GM18858 (cell line): ENCODE measurements at regions not wholly inside any gene's neighbourhood (a gene's known extent, or its start where the extent isn't known, plus 50 kb on each side); places are given as distances from the start of the nearest gene placed in this dataset.
"Not testable (repeated sequence)": the region's sequence is repeated elsewhere in the genome, so short reads cannot be mapped to it uniquely, and the experiment has no call there.

Source experiments
- ATAC-seq: cut with Tn5 transposase; IDR thresholded peaks from one replicate; pipeline ENCODE4 v1.9.1; 2021; ENCODE audit not compliant: unreplicated experiment

DNA sequence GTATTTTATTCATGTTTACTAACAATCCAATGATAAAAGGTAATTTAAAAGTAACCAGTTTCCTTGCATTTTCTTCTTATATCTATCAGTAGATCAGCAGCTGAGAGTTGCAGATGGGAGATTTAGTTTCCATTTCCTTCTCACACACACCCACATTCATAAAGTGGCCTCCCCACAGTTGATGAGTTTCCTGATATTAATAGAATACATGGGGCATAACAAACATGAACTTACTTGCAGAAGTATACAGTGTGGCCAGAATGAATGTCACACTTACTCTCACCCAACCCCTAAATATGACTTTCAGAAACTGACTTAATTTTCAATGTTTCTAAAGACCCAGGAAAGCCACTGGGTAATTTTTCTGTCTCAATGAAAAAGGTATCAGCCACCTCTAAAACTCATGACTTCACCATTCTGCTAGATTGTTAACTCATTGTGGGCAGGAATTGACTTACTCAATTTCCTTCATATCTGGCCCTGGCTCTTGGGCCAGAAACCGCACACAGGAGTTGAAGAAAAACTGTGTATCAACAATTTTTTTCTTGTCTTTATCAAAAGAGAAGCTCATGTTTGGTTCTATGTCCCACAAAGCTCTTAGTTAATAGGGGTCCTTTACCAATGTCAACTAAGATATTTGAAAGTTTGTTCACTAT is 63.5 kb upstream of the OSMR start:
- peak; percentile 68 for ATAC-seq

DNA sequence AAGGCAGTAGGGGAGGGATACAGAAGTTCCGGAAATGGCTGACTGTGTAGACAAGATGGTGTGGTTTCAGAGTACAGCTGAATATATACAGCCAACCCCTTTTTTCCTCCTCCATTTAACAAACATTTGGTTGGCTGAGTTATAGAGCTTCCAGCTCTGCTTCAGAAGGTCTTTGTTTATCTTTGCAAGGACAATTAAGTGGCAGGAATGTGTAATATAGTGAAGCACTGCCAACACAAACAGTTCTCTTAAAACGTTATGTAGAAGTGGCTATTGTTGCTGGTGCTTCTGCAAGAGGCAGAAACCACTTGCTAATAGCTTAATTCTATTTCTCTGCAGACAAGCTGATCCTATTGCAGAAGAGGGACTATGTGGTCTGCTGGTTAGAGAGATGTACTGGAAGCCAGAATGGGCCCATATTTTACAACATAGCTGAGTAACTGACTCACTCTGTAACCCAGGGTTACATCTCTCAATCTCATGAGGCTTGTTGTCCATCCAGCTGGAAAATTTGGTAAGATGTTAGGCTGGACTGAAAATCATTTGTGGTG is 62.7 kb upstream of the OSMR start:
- no peak for ATAC-seq

DNA sequence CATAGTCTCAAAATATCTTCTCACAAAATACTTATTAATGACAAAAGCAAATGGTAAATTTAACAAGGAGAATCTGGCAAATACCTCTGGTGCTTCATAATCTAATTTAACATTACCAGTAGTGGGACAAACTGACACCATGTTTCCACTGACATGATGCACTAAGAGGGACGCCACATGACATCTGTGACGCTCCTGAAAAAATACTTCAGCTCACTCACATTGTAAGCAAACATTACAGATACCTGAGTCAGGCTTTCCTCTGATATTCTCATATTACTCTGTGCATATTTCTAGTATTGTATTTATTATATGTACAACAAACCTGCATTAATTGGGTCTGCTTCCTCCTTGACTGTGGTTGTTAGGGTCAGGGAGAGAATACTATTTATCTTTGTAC is 56.7 kb upstream of the OSMR start:
- no peak for ATAC-seq

DNA sequence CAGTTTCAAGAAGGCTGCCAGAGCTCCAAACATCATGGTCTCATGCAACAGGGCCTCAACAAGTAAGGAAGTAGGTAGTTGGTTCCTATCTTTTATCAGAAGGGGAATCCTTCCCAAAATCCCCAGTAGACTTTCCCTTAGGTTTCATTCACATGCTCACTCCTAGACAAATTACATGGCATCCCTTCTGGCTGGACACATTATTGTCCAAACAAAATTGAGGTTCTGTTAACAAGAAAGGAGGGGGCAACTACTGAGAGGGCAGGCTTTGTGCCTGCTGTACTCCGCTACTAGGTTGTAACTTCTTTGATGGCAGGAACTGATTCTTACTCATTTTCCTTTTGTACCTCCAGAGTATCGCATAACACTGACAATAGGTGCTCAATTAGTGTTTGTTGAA is 56.0 kb upstream of the OSMR start:
- ATAC-seq, result no peak

DNA sequence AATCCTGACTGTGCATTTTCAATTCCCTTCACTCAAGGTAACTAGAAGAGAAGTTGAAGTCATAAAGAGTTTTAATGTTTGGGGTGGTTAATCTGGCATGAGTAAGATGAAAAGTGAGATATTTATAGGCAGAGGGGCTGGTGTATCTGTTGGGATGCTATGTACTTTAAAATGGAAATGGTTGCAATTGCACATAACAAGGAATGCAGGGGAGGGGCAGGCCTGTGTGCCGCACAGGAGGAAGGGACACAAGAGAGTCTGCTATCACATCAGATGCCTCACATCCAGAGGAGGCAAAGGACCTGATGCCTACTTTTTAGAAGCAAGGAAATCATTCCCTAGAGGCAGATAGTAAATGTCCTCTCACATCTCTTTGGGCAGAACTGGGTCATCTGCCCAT is 55.5 kb upstream of the OSMR start:
- no peak for ATAC-seq

DNA sequence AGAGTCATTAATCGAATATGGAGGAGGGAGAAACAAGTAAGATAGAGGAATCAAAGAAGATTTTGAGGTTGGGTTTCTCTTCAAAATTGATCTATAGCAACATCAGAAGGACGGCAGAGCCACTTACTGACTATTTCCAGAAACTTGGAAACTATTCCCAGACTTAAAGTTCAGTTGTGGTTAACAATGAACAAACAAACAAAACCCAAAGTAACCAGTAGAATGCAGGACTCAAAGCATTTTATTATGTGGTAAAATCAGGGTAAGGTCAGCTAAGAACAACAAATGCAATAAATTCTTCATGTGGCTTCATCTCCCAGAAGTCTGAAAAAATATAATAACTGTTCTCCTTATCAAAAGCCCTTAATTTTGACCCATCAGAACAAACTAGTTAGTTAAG is 54.9 kb upstream of the OSMR start:
- ATAC-seq, result no peak

DNA sequence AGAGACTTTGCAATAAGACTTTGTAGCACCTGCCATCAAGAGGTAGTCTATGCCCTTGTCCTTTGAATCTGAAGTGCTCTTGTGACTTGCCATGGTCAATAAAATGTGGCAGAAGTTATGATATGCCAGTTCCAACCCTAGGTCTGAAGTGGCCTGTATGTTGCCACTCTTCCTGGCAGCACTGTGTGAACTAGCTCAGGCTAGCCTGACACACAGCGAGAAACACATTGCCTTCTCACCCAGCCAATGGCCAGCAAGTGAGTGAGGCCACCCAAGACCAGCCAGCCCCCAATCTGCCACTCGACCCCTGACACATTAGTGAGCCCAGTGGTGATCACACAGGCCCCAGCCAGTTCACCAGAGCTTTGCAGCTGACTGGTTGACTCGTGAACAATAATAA is 52.7 kb upstream of the OSMR start:
- ATAC-seq, result no peak

DNA sequence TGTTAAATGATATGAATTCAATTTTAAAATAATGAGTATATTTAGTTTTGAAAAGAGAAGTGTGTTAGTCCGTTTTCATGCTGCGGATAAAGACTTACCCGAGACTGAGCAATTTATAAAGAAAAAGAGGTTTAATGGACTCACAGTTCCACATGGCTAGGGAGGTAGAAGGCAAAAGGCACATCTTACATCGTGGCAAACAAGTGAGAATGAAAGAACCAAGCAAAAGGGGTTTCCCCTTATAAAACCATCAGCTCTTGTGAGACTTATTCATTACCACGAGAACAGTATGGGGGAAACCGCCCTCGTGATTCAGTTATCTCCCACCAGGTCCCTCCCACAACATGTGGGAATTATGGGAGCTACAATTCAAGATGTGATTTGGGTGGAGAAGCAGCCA is 51.8 kb upstream of the OSMR start:
- ATAC-seq, result not testable (repeated sequence)

DNA sequence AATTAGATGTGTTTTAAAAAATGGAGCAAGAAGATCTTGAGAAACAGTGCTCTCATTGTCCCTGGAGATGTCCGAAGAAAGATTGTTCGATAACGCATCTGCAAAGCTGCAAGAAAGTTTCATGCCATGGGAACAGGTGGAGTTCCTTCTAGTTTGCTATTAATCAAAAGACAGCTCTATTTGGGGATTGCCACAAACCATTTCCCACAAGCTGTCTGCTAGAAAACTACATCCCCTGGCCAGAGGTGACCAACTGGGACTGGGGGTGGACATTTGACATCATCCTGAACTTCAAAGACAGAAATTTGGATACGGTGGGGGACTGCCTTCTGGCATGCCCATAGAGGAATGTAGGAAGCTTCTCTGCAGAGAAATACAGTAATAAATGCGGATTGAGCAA is 50.8 kb upstream of the OSMR start:
- no peak for ATAC-seq

DNA sequence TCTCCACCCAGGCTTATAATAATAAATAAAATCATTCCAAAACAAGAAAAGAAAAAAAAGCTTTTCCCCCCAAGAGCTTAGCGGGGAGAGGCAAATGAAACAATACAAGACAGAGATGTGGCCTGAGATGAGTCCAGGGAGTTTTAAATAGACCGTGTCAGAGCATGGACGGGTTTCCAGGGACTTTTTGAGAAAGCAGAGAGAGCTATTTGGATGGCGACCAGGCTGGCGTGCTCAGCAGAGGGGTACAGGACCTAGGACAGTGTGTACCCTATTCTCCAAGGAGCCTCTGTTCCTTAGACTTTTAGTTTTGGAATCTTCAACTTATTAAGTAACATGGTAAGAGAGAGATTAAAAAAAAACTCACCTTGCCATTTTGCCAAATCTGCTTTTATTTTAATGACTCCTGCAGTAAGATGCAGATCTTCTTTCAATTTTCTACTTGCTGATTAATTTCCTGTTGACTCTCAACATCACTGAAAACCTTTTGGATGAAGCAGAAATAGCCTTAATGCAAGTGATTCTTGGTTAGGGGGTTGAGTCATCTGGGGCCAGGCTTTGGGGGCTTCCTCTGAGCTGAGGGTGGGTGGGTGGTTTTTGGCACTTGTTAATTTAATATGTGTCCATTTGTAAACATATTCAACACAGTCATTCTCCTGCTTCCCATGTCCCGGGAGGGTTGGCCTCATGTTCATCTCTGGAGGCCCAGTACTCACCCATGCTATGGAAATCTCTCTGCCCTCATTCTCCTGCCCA is 49.6 kb upstream of the OSMR start:
- no peak for ATAC-seq
